Keratinocyte (primary cell): ENCODE measurements at regions not wholly inside any gene's neighbourhood (a gene's known extent, or its start where the extent isn't known, plus 50 kb on each side); places are given as distances from the start of the nearest gene placed in this dataset.

Experiments
- DNase-seq: peaks from one replicate; pipeline ENCODE4 v3.0.0-alpha.2; 2011; ENCODE audit warnings: low read depth, missing footprints, low spot score
- FAIRE-seq: peaks from 2 replicates; lab custom pipeline; 2011; peaks lifted over from hg19 to GRCh38; lab: Jason Lieb, UNC
- H2AFZ ChIP-seq: 2 replicates; pipeline ENCODE4 v1.6.0; 2012; ENCODE audit warnings: low read length, control low read depth, inconsistent platforms; ENCODE audit not compliant: control insufficient read depth
- H3K27ac ChIP-seq: 2 replicates; pipeline ENCODE4 v1.5.1; 2011; ENCODE audit warnings: low read length; ENCODE audit not compliant: control insufficient read depth, insufficient read depth
- H3K27me3 ChIP-seq: 3 replicates; pipeline ENCODE4 v1.6.0; 2011; ENCODE audit warnings: low read length; ENCODE audit not compliant: control insufficient read depth, insufficient read depth; ENCODE audit errors: extremely low read depth
- H3K36me3 ChIP-seq, 2 experiments: 2 replicates in 1 of 2; 3 replicates in 1 of 2; pipeline ENCODE4 v1.5.1; 2011; ENCODE audit warnings: low read length in 2 of 2, mild to moderate bottlenecking in 1 of 2; ENCODE audit not compliant: control insufficient read depth in 2 of 2, insufficient read depth in 2 of 2; ENCODE audit errors: extremely low read depth in 1 of 2
- H3K4me1 ChIP-seq: 3 replicates; pipeline ENCODE4 v1.5.1; 2011; ENCODE audit warnings: low read length; ENCODE audit not compliant: control insufficient read depth, insufficient read depth; ENCODE audit errors: extremely low read depth
- H3K4me2 ChIP-seq: 3 replicates; pipeline ENCODE4 v1.6.0; 2011; ENCODE audit warnings: low read depth, low read length; ENCODE audit not compliant: control insufficient read depth, insufficient read depth; ENCODE audit errors: extremely low read depth
- H3K4me3 ChIP-seq, 3 experiments: fragments of 200-600 bp in 1 of 3; sonication (generic) in 1 of 3; 2 replicates in 2 of 3; 3 replicates in 1 of 3; pipeline ENCODE4 v1.5.1; 2011 to 2016; ENCODE audit warnings: low read length in 3 of 3, mild to moderate bottlenecking in 3 of 3, control low read depth in 2 of 3, inconsistent platforms in 1 of 3, low read depth in 1 of 3, mixed read lengths in 1 of 3, mixed run types in 1 of 3, moderate library complexity in 1 of 3; ENCODE audit not compliant: control insufficient read depth in 2 of 3, insufficient read depth in 2 of 3; ENCODE audit errors: extremely low read depth in 1 of 3
- H3K79me2 ChIP-seq: 2 replicates; pipeline ENCODE4 v1.6.0; 2012; ENCODE audit warnings: low read length; ENCODE audit not compliant: control insufficient read depth, insufficient read depth
- H3K9ac ChIP-seq: 3 replicates; pipeline ENCODE4 v1.6.0; 2011; ENCODE audit warnings: low read length; ENCODE audit not compliant: control insufficient read depth, insufficient read depth; ENCODE audit errors: extremely low read depth
- H3K9me1 ChIP-seq: 3 replicates; pipeline ENCODE4 v1.6.0; 2011; ENCODE audit warnings: low read length; ENCODE audit not compliant: control insufficient read depth, insufficient read depth; ENCODE audit errors: extremely low read depth
- H3K9me3 ChIP-seq: 2 replicates; pipeline ENCODE4 v1.5.1; 2012; ENCODE audit warnings: low read depth, low read length; ENCODE audit not compliant: control insufficient read depth
- H4K20me1 ChIP-seq: 3 replicates; pipeline ENCODE4 v1.6.0; 2011; ENCODE audit warnings: low read length; ENCODE audit not compliant: control insufficient read depth, insufficient read depth; ENCODE audit errors: extremely low read depth
- EZH2 ChIP-seq: IDR thresholded peaks from one replicate; pipeline ENCODE4 v1.6.1; 2012; ENCODE audit warnings: inconsistent platforms, mild to moderate bottlenecking, low read length, moderate library complexity
- dilution Hi-C: fragments of 300-500 bp; cut with MboI; formaldehyde crosslinking; loops from one replicate; pipeline ENCODE4 v1.7.0; 2020; ENCODE audit warnings: low sequenced_read_pairs; ENCODE audit not compliant: extremely low pct_ligation_motif_present
- TF ChIP-seq, protein P1 (sequence below), 3 experiments: IDR thresholded peaks in 1 of 3; conservative IDR thresholded peaks in 1 of 3; optimal IDR thresholded peaks in 1 of 3; 2 replicates in 2 of 3; 3 replicates in 1 of 3; pipeline versions ENCODE3 to v1.5.1; 2011; ENCODE audit warnings: low read length in 3 of 3, mild to moderate bottlenecking in 3 of 3, moderate library complexity in 2 of 3, control low read depth in 1 of 3, inconsistent platforms in 1 of 3; ENCODE audit not compliant: insufficient read depth in 2 of 3; ENCODE audit errors: extremely low read depth in 1 of 3

GRCh38 chr3:182246870-182247269 lies 535.1 kb downstream of the SOX2 start:
- Histone ChIP-seq H4K20me1 (no peaks in the 10 kb centered on the region), H3K4me2 (no peak overlapping the region), H3K9ac (no peak overlapping the region), H2AFZ (no peak overlapping the region), H3K9me3 (no peaks in the 10 kb centered on the region), H3K4me3 (no peak overlapping the region), H3K27ac (no peak overlapping the region), H3K4me1 (no peaks in the 10 kb centered on the region), H3K9me1 (no peaks in the 10 kb centered on the region), H3K27me3 (no peaks in the 10 kb centered on the region), H3K79me2 (no peaks in the 10 kb centered on the region), H3K36me3 (no peaks in the 10 kb centered on the region)
- dilution Hi-C loops, result loop anchor here (25.0 kb wide), 1 partner anchor 510 kb away; no protein-coding TSS in a partner anchor
- FAIRE-seq (no peak), DNase-seq (no peak)
- TF ChIP-seq EZH2, result no peak
- TF ChIP-seq, protein P1, sequence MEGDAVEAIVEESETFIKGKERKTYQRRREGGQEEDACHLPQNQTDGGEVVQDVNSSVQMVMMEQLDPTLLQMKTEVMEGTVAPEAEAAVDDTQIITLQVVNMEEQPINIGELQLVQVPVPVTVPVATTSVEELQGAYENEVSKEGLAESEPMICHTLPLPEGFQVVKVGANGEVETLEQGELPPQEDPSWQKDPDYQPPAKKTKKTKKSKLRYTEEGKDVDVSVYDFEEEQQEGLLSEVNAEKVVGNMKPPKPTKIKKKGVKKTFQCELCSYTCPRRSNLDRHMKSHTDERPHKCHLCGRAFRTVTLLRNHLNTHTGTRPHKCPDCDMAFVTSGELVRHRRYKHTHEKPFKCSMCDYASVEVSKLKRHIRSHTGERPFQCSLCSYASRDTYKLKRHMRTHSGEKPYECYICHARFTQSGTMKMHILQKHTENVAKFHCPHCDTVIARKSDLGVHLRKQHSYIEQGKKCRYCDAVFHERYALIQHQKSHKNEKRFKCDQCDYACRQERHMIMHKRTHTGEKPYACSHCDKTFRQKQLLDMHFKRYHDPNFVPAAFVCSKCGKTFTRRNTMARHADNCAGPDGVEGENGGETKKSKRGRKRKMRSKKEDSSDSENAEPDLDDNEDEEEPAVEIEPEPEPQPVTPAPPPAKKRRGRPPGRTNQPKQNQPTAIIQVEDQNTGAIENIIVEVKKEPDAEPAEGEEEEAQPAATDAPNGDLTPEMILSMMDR (optimal IDR thresholded peaks at IDR 0.05 in 1 of 3, IDR thresholded peaks at IDR 0.05 in 1 of 3, conservative IDR thresholded peaks at IDR 0.05 in 1 of 3; ENCODE audit: extremely low read depth in 1 of 3, insufficient read depth in 2 of 3, low read length in 3 of 3), result no peak

DNA sequence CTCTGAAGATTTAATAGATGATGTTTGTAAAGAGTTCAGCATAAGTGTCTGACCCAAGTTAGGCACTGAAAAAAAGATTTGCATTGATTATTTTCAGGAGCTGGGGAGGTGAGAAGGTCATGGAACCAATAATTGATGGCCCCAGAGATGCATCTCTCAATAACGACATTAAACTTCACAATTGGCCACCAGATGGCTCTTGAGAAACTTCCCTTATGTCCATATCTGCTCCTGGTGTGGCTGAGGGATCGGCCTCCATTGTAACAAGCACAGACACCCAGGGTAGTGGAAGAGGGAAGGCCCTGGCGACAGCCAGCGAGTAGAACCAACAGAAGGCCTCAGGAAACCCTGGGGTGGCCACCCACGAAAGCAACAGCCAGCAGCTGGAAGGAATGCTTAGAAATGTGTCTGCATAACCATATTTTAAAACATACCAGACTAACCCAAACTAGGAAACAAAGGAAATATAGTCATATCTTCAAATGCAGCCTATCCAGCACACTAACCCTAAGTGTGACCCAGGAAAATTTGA lies 536.7 kb downstream of the SOX2 start:
- Histone ChIP-seq H3K36me3 (no peaks in the 10 kb centered on the region), H3K4me2 (no peak overlapping the region), H3K79me2 (no peaks in the 10 kb centered on the region), H3K9me3 (no peaks in the 10 kb centered on the region), H2AFZ (no peak overlapping the region), H3K27ac (no peak overlapping the region), H3K9me1 (no peaks in the 10 kb centered on the region), H3K27me3 (no peaks in the 10 kb centered on the region), H3K4me3 (no peak overlapping the region), H4K20me1 (no peaks in the 10 kb centered on the region), H3K9ac (no peak overlapping the region), H3K4me1 (no peaks in the 10 kb centered on the region)
- dilution Hi-C loops, result loop anchor here (25.0 kb wide), 1 partner anchor 511 kb away; no protein-coding TSS in a partner anchor
- FAIRE-seq (peak; percentile 62), DNase-seq (no peak)
- TF ChIP-seq, protein P1 (optimal IDR thresholded peaks at IDR 0.05 in 1 of 3, IDR thresholded peaks at IDR 0.05 in 1 of 3, conservative IDR thresholded peaks at IDR 0.05 in 1 of 3; ENCODE audit: extremely low read depth in 1 of 3, insufficient read depth in 2 of 3, low read length in 3 of 3), result peak in 2 of 3 experiments; percentile 10 to 21
- TF ChIP-seq EZH2, result no peak
